ENCODE measurements at regions not wholly inside any gene's neighbourhood (a gene's known extent, or its start where the extent isn't known, plus 50 kb on each side); places are given as distances from the start of the nearest gene placed in this dataset.

DNA sequence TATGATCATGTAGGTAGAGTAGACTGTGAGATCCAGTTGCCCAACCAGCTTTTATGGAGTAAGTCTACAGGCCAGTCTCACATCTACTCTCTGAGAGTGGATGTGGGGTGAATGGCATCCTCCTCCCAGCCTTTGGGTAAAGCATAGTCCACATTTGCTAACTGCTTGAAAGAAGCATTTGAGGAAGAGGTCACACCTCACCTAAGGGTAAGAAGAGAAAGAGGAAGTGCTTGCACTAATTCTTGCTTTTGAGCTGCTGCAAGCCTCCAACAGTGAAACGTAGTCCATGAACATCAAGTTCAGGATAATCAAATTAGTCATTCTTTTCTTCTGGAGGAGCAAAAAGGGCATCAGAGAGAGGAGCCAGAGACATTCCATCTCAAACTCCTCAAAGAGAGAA lies 93.9 kb upstream of the AGR3 start:
- no peak for ATAC-seq
- DNase-seq (ENCODE audit: low spot score), result no peak

DNA sequence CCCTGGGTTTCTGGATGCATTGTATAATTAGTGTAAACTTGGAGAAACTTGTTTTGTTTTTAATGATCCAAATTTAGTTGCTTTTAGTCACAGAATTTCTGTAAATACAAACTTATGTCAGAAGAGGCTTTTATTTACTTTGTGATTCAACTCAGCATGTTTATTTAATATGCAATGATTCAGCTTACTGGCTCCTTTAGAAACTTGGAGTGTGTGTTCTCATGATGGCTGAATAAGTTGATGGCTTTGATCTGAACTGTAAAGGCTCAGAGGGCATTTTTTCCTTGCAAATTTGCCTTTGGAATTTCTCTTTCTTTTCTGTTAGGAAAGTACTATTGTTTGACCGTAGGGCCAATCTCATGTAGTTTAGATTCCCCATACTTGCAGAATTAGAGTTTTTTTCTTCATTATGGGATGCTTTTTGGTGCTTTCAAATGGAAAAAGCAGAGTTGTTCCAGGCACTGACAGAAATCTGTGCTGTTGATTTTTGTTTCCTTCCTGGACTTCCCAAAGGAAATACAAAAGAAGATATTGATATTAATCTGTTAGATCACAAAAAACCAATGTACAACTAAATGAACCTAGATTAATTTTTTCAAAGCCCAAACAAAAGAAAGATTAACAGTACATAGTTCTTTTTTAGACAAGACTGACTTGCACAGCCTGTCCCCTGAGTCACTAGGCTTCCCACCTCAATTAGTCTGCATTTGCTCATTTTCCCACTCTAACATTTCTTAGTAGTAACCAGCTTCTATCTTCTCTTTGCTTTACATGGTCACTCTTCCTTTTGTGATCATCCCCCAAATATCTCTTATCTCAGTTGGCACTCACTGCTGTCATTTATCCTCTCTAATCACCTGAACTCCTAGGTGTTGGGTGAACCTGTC lies 96.8 kb upstream of the AGR3 start:
- ATAC-seq (no peak), DNase-seq (ENCODE audit: low spot score) (no peak)

DNA sequence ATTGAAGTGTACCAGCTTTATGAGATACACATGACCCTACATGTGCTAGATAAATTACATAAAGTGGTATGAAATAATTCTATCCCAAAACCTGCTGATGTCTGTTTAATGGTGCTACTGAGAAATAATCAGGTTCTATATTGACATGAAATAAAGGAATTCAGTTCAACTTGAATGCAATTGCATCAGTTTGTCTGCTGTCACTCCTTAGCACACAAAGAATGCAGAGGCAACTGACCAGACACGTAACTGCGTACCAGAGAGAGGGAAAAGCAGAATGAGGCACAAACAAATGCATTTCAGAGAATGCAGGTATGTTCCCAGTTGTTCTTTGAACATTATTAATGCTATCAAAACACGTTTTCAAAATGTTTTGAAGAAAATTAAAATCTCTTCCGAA lies 98.8 kb upstream of the AGR3 start:
- DNase-seq (ENCODE audit: low spot score) (no peak), ATAC-seq (no peak)

DNA sequence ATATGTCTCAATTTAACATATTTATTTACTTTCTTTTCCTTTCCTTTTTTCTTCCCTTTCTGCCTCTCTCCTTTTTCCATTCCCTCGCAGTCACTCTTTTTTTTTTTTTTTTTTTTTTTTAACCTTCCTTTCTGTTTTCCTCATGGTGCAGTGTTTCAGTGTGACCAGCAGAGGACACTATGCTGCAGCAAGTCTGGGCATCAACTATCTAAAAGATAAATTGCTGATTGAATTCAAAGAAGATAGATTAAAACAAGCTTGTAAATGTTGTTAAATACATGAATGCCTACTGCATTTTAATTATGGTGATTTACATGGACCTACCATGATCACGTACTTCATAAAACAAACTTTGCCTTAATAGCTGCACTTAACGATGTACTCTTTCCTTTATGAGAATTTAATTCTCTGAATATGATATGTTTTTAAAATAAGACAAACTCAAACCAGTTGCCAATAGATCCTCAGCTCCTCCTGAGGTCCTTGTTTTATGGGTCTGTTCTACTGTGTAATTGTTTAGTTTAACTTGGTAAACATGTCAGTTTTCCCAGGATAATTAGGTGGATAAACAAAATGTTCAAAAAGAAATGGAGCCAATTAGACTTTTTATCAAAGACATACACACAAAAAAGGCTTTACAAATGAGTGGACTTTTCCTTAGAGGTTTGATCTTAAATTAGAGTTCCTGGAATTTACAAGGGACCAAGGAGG lies 101.0 kb upstream of the AGR3 start:
- DNase-seq (ENCODE audit: low spot score), result no peak
- peak; percentile 92 for ATAC-seq

DNA sequence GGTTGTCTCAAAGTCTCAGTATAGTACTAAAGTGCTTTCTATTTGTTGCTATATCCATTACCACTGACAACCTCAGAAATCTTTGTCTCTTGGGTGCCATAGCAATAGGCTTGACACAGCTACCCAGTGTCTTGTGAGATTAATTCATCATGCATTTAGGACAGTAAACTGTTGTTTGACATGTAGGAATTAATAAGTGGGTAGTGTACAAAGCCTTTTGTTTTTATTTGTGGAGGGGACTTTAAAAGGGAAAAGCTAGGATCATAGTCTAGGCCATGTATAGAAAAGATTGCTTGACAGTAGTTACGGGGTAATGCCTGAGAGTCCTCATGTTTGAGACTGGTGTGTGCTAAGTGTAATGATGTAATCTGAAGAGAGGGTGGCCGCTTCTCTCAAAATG lies 102.6 kb upstream of the AGR3 start:
- DNase-seq (ENCODE audit: low spot score) (no peak), ATAC-seq (no peak)

DNA sequence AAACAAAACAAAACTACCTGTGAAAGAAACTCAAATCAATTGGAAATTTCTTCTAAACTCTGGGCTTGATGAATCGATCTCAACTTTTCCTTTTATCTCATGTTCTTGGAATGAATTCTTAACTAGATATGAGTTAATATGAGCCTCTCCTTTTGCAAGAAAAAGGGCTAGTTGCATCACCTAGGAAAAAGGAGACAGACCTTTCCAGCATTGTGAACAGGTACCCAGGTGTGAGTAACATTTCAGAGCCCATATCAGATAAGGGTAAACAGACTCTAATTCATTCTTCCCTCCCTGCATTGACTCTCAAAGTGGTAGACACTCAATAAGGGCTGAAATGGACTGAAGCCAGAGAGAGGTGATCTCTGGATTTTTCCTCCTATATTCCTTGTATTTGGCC lies 103.8 kb upstream of the AGR3 start:
- ATAC-seq (no peak), DNase-seq (ENCODE audit: low spot score) (no peak)

DNA sequence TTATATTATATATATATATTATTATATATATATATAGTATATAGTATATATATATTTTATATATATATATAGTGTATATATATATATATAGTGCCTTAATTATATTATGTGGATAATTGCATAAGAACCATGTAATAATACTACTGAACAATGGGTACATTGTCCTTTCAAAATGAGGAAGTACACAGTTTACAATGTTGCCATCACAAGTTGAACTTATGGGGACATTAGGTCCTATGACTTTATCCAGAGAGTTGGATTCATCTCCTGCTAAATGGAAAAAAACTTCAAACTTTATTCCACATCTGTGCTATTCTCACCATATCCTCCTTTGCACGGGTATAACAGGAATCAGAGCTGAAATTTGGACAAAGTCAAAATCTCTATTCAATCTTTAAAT lies 105.0 kb upstream of the AGR3 start:
- DNase-seq (ENCODE audit: low spot score) (no peak), ATAC-seq (no peak)

DNA sequence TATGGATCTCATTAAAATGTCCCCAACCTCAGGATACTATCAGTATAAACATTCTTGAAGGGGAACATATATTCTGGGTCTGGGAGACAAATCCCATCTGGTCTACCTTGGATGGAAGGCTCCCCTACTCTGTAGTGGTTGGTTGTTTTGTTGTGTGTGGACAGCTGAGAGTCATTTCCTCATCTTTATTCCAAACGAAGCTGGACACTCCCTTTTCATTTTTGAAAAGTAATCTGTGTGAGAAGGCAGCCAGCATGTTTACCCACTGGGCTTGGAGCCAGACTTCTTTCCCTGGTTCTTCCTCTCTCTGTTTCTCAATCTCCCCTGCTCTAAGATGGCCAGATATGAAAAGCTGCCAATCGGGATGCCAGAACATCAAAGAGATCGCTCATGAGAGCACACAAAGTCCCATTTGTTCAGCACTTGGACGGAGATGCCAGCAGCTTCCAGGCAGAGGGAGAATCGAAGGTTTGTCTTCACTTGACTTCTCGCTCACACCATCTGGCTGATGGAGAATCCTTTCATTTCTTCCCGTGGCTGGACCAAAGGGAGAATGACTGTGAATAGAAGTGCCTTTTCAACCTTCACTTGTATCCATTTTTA lies 108.1 kb upstream of the AGR3 start:
- DNase-seq (ENCODE audit: low spot score), result peak; percentile 89
- ATAC-seq, result peak; percentile 87

DNA sequence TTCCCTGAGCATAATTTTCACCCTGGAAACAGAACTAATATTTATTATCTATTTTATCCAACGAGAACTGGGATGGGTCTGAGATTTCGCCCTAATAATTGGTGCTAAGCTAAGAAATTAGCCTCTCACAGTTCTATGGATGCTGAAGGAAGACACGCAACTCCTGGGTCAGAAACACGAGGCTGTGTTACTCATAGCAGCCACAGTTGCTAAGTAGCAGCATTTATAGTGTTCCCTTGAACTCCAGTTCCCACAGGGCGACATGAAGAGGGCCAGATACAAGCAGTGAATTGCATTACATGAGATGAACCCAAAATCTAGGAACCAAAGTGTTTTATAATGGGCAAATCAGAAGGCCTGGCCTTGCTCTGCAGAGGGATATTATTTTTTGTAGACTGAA lies 109.8 kb upstream of the AGR3 start:
- ATAC-seq, result no peak

DNA sequence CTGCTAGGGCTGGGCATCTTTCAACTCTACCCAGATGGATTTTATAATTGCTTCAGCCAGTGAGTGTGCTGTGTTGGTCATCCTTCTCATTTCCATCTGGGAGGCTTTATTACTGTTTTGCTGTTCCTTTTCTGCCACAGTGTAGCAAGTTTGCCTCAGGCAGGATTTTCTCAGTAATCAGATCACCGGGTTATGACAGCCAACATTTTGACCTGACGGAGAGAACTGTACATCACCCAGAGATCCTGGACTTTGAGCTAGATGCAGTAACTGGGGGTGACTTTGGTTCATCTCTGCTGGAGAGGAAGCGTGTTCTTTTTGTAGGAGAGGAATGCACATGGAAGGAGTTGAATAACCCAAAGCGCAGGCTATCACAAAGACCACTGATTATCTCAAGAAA lies 111.8 kb upstream of the AGR3 start:
- DNase-seq (ENCODE audit: low spot score), result no peak
- peak; percentile 70 for ATAC-seq

More for the DNA sequence above, 109.8 kb upstream of the AGR3 start:
- no peak for DNase-seq (ENCODE audit: low spot score)

DNA sequence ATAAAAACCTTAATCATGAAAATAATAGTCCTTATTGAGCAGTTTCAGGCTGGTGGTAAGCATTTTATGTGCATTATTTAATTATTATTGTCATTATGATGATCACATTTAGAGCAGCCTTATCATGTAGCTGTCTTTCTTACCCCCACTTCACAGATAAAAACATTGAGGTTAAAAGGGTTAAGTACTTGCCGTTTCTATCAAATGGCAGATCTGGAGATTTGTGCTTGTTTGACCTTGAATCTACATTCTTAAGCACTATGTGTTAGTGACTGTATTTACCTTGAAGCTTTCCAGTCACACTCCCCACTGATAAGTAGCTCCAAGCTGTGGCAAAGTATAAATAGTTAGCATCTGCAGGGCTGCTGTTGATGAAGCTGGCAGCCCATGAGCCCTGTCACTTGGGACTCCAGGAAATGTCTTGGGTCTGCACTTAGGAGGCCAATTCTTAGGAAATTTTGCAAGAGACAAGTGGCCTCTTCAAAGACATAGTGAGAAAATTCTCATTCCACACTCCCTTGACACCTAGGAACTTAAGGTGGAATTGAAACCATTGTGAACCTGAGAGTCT lies 116.8 kb upstream of the AGR3 start:
- ATAC-seq (no peak), DNase-seq (ENCODE audit: low spot score) (no peak)

DNA sequence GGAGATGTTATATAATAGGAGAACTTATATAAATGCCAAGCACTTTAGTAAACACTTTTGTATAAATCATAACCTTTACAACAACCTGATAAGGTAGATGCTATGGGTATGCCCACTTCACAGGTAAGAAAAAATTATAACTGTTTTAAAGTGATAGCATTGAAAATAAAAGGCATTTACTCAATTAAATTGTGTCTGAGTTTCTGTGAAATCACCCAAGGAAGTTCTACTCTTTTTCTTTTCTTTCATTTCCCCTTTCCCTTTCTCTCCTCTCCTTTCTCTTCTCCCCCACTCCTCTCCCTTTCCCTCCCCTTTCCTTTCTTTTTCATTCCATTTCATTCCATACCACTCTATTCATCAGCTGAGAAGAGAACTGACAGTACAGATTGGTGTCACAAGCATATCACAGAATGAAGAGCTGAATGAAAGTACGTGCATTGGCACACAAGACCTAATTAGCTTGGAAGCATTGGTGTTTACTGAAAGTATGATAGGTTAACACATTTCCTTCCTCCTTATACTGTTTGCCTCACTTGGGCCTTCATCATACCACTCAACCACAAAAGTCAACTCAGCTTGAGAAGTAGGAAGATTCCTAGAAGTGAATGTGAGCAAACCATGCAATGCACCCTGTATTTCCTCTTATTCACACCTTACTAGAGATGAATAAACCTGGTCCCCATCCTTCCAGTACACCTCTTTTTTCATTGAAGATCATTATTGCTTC lies 117.9 kb upstream of the AGR3 start:
- ATAC-seq (no peak), DNase-seq (ENCODE audit: low spot score) (no peak)

DNA sequence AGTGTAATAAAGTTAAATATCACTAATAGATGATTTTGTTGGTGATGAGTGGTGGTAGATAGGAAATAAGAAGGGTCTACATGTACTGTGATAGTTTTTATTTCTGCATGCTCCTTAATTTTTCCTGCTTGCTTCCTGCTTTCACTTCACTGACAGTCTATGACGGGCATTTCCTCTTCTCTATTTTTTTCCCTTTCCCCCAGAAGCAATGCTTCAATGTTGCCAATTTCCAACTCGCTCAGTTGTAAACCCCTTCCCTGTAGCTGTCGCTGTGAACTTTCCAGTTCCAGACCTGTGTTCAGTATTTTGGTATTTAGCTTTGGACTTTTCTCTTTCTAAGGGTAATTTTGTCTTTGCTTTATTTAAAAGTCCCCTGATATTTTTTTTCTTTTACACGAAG lies 123.5 kb upstream of the AGR3 start:
- DNase-seq (ENCODE audit: low spot score) (no peak), ATAC-seq (no peak)

DNA sequence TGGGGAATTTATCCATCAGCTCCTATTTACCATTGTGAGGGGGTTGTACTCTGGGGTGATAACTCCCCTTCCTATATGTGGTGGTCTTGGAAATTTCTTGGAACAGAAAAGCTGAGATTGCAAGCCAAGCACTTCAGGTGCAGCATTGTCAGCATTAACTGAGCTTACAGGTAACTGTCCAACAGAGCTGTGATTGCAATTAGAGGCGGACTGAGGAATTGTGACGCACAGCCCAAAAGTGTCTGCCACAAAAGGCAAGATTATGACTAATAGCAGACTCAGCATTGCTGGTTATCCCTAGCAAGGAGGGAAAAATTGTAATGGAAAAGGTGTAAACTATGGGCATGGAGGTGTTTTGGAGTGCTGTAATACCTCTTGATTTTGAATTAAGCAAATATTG lies 126.1 kb upstream of the AGR3 start:
- DNase-seq (ENCODE audit: low spot score) (no peak), ATAC-seq (no peak)

DNA sequence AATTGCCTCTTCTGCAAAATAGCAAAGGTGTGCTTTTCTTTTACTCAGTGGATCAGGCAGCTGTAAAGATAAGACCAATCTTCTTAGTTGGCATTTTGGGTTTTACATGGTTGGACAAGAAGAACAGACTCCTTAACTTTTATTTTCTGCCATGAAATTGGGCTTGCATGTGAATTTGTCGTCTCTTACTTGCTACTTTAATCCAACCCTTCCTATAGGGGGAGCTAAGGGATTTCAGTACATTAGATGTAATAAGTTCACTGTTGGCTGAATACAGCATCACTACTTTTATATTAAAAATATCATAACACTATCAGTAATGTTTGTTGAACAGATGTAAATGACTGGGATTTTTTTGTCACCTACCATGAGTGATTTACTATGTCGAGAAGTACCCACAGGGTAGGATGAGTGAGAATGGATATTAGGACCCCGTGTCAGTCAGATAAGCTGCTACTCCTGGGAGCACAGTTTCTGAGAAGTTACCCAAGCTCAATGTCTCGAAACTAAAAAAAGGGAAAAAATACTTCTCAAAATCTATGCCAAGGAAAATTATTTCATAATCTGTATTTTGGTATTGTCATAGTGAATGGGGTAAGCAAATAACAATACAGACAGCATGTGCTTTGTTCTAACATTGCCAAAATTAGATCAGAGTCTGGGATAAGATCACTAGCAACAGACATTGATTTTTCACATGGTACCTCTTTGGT lies 127.4 kb upstream of the AGR3 start:
- ATAC-seq, result peak; percentile 79
- no peak for DNase-seq (ENCODE audit: low spot score)

DNA sequence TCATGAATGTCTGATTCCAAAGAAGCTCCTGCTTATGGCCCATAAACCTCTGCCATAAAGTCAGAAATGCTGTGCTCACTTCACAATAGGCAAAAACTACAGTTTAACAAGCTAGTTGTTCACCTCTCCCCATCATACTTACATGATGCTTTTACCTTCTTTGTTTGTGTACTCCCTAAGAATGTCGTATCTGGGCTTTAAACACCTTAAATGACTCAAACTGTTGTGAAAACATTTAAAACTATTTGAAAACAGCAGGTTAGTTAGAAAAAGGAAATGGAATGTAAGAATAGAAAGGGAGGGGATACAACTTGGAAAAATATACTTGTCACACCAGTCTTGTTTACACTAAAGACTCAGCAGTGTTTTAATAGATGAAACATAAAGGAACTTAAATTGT lies 128.2 kb upstream of the AGR3 start:
- no peak for DNase-seq (ENCODE audit: low spot score)
- no peak for ATAC-seq

DNA sequence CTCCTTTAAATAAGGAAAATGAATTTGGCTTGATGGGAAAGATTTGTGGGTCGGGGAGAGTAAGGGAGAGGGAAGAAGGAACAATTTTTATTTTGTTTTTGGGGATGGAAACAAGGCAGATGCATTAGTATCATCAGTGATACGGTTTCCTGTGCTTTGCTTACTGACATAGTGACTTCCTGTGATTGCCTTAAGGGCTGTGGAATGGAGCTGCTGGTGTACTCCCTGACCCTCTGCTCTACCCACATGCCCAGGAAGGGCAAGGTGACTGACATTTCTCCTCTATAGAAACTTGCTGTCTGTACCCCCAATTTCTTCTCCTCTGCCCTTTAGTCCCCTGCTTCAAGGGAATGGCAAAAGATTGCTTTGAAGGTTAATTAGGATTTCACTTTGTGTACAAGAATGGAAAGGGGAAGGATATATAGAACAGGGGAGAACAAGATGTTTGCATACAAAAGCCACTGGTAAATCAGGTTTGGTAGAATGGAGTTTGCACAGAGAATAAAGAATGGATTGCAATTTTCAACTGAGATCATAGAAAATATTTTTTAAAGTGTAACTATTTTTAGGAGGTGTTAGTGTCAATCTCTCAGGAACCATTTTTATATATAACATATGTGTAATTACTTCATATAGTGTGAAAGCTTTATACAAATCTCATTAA lies 129.0 kb upstream of the AGR3 start:
- no peak for ATAC-seq
- DNase-seq (ENCODE audit: low spot score), result no peak

DNA sequence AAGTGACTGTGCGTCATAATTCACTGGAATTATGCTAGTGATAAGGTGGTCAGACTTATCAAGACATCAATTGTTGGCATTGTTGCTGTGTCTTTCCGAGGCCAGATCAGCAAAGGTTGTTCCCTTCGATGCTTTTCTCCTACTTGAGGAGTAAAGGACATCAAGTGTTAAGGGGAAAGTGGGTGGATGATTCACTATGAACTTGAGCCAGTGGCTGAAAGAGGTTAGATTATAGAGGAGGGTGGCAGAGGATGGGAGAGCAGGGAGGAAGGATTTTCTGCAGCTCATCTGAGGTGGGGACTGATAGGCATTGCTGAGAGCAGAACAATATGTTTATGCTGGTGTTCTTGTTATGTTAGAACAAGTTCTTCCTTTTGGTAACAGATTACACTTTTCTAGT lies 131.4 kb upstream of the AGR3 start:
- DNase-seq (ENCODE audit: low spot score) (no peak), ATAC-seq (no peak)

DNA sequence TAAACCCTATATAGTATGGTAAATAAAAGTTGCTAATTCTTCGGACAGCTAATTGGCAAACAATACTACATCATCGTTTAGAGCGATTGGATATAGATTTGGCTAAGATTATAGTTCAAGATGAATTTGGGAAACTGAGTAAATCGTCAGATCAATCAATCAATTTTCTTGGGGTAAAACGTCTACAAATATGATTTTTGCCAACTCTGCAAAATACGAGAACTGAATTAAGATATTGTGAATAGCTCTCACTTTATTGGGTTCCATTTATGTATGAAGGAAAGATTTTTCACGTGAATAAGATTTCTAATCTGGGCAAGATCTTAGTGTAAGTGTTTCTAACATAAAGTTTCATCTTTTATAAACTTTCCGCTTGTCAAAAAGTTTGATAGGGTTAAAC lies 132.9 kb upstream of the AGR3 start:
- no peak for ATAC-seq
- no peak for DNase-seq (ENCODE audit: low spot score)

DNA sequence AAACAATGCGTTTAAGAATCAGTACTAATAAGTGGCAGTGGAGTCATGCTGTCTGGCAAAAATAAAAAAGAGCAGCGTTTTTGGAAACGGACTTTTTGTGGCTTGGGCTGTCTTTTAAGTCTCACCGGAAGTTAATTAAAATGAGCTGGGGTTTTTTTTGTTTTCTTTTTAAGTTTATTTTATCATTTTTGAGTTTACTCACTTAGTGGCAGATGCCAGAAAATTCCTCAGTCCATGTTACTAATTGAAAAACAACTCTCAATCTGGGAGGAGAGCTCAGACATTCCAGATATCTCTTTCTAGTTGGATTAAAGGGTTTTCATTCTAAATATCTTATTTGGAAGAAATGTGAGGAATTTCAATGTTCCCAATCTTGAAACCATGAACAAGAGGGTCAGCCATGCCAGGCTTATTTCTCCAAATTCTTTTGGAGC lies 133.8 kb upstream of the AGR3 start:
- DNase-seq (ENCODE audit: low spot score) (no peak), ATAC-seq (no peak)
